ACC112 (cell line): ENCODE measurements at regions not wholly inside any gene's neighbourhood (a gene's known extent, or its start where the extent isn't known, plus 50 kb on each side); places are given as distances from the start of the nearest gene placed in this dataset.

Source experiments
- H2AFZ ChIP-seq: fragments of 200-600 bp; sonication (generic); one replicate; pipeline ENCODE4 v1.6.0; 2017; ENCODE audit warnings: antibody characterized with exemption, low read length; ENCODE audit not compliant: unreplicated experiment
- H3K27ac ChIP-seq: fragments of 200-600 bp; sonication (generic); 2 replicates; pipeline ENCODE4 v1.5.1; 2014; ENCODE audit warnings: low read depth, mild to moderate bottlenecking, antibody characterized with exemption, low read length, moderate library complexity
- H3K27me3 ChIP-seq: fragments of 200-600 bp; sonication (generic); 2 replicates; pipeline ENCODE4 v1.6.1; 2014; ENCODE audit warnings: mild to moderate bottlenecking, antibody characterized with exemption, low read length, moderate library complexity, mixed read lengths; ENCODE audit not compliant: insufficient read depth
- H3K36me3 ChIP-seq: fragments of 200-600 bp; sonication (generic); 2 replicates; pipeline ENCODE4 v1.6.1; 2016; ENCODE audit warnings: mild to moderate bottlenecking, antibody characterized with exemption, low read length, moderate library complexity, mixed read lengths; ENCODE audit not compliant: insufficient read depth
- H3K4me1 ChIP-seq: fragments of 200-600 bp; sonication (generic); one replicate; pipeline ENCODE4 v1.6.1; 2016; ENCODE audit warnings: low read length, mixed read lengths; ENCODE audit not compliant: insufficient read depth, unreplicated experiment, control insufficient read depth
- H3K4me3 ChIP-seq: fragments of 200-600 bp; sonication (generic); 2 replicates; pipeline ENCODE4 v1.5.1; 2014; ENCODE audit warnings: mild to moderate bottlenecking, low read depth, low read length
- H3K79me2 ChIP-seq: fragments of 200-600 bp; sonication (generic); one replicate; pipeline ENCODE4 v1.6.0; 2016; ENCODE audit warnings: low read length; ENCODE audit not compliant: control insufficient read depth, unreplicated experiment, insufficient read depth

DNA sequence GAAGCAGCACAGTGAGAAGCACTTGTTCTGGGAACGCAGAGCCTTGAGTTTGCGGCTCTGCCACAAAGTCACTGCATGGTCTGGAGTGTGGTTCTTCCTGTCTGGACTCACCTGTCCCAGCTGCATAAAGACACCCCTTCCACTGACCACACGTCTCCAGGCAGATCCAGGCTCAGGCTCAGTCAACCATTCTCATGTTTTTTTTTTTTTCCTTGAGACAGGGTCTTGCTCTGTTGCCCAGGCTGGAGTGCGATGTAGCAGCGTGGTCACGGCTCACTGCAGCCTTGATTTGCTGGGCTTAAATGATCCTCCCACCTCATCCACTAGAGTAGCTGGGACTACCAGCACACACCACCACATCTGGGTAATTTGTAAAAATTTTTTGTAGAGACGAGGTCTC is 102.9 kb upstream of the KLF4 start:
- no peaks in the 10 kb centered on the region for H3K4me1 ChIP-seq
- H2AFZ ChIP-seq, result no peak overlapping the region
- H3K27ac ChIP-seq, result no peak overlapping the region
- 0 out of 2 replicates have a peak, but pooled peaks cover 8% of the 10 kb centered on the region for H3K27me3 ChIP-seq
- no peak overlapping the region for H3K4me3 ChIP-seq
- H3K79me2 ChIP-seq, result no peaks in the 10 kb centered on the region
- no peaks in the 10 kb centered on the region for H3K36me3 ChIP-seq

- Histone ChIP-seq H3K36me3 (no peaks in the 10 kb centered on the region), H3K4me1 (no peaks in the 10 kb centered on the region), H3K4me3 (no peak overlapping the region), H3K79me2 (no peaks in the 10 kb centered on the region), H3K27me3 (0 out of 2 replicates have a peak, but pooled peaks cover 8% of the 10 kb centered on the region), H3K27ac (no peak overlapping the region), H2AFZ (no peak overlapping the region)
These were observed 102.2 kb upstream of the KLF4 start for GRCh38 chr9:107591781-107592180.

GRCh38 chr9:107588393-107588792 is 98.8 kb upstream of the KLF4 start:
- H3K79me2 ChIP-seq, result no peaks in the 10 kb centered on the region
- H3K4me3 ChIP-seq, result no peak overlapping the region
- no peaks in the 10 kb centered on the region for H3K4me1 ChIP-seq
- no peak overlapping the region for H3K27ac ChIP-seq
- H3K27me3 ChIP-seq, result 0 out of 2 replicates have a peak, but pooled peaks cover 2% of the 10 kb centered on the region
- no peak overlapping the region for H2AFZ ChIP-seq
- H3K36me3 ChIP-seq, result no peaks in the 10 kb centered on the region

- no peaks in the 10 kb centered on the region for H3K79me2 ChIP-seq
- H3K4me1 ChIP-seq, result no peaks in the 10 kb centered on the region
- no peak overlapping the region for H2AFZ ChIP-seq
- H3K27me3 ChIP-seq, result no peaks in the 10 kb centered on the region
- no peak overlapping the region for H3K27ac ChIP-seq
- H3K4me3 ChIP-seq, result no peak overlapping the region
- no peaks in the 10 kb centered on the region for H3K36me3 ChIP-seq
These were observed 97.8 kb upstream of the KLF4 start for GRCh38 chr9:107587191-107587963.

GRCh38 chr9:107586493-107586892 is 96.9 kb upstream of the KLF4 start:
- Histone ChIP-seq H3K4me3 (no peak overlapping the region), H3K36me3 (no peaks in the 10 kb centered on the region), H3K4me1 (no peaks in the 10 kb centered on the region), H3K27me3 (no peaks in the 10 kb centered on the region), H2AFZ (no peak overlapping the region), H3K27ac (no peak overlapping the region), H3K79me2 (no peaks in the 10 kb centered on the region)

DNA sequence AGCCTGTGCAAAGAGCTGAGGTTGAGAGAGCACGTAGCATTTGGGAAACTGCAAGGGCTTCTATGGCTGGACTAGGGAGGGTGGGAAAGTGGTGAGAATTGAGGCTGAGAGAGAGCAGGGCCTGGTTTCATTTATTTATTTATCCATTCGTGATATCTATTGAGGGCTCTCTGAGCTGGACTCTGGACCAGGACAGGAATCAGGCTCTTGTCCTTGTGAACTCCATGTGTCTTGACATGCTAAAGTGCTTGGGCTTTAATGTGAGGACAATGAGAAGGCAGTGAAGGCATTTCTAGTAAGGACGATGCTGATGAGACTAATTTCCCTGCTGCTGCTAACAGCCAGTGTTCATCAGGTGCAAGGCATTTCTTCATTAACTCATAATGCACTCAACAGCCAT is 95.9 kb upstream of the KLF4 start:
- Histone ChIP-seq H3K4me1 (no peaks in the 10 kb centered on the region), H3K4me3 (no peak overlapping the region), H3K36me3 (no peaks in the 10 kb centered on the region), H3K27ac (no peak overlapping the region), H3K27me3 (no peaks in the 10 kb centered on the region), H2AFZ (no peak overlapping the region), H3K79me2 (no peaks in the 10 kb centered on the region)

- no peak overlapping the region for H3K27ac ChIP-seq
- no peak overlapping the region for H3K4me3 ChIP-seq
- H3K4me1 ChIP-seq, result no peaks in the 10 kb centered on the region
- no peaks in the 10 kb centered on the region for H3K79me2 ChIP-seq
- no peak overlapping the region for H2AFZ ChIP-seq
- no peaks in the 10 kb centered on the region for H3K27me3 ChIP-seq
- H3K36me3 ChIP-seq, result no peaks in the 10 kb centered on the region
These were observed 95.4 kb upstream of the KLF4 start for GRCh38 chr9:107584944-107585343.

GRCh38 chr9:107584186-107584585 is 94.6 kb upstream of the KLF4 start:
- no peaks in the 10 kb centered on the region for H3K27me3 ChIP-seq
- H2AFZ ChIP-seq, result no peak overlapping the region
- H3K4me1 ChIP-seq, result no peaks in the 10 kb centered on the region
- H3K36me3 ChIP-seq, result no peaks in the 10 kb centered on the region
- H3K4me3 ChIP-seq, result no peak overlapping the region
- no peak overlapping the region for H3K27ac ChIP-seq
- no peaks in the 10 kb centered on the region for H3K79me2 ChIP-seq

DNA sequence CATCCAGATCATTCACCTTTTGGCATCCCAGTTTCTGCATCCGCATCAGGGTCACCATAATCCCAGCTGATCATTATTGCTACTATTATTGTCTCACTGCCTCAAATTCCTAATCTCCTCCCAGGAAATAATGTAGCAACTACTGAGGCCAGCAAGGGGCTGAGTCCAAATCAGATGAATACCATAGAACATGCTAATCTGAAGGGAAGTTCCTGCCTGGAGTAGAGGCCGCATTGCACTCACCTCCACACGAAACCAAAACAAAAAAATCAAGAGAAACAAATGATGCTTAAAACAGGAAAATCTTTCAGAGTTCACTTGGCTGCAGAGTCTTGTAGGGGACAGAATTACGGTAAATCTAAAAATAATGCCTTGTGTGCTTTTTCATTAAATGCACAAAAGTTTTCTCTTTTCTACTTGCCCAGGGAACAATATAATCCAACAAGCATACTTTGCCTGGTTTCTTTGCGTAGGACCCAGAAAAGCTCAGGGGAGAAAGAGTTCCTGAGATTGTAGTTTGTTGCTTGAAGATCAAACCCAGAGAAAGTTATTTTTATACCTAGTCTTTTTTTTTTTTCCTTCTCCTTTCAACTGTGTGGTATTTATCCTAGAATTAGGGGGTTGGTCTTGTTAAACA is 87.7 kb upstream of the KLF4 start:
- Histone ChIP-seq H3K27me3 (no peaks in the 10 kb centered on the region), H3K27ac (no peak overlapping the region), H3K4me3 (no peak overlapping the region), H3K36me3 (no peaks in the 10 kb centered on the region), H3K79me2 (no peaks in the 10 kb centered on the region), H2AFZ (no peak overlapping the region), H3K4me1 (no peaks in the 10 kb centered on the region)

DNA sequence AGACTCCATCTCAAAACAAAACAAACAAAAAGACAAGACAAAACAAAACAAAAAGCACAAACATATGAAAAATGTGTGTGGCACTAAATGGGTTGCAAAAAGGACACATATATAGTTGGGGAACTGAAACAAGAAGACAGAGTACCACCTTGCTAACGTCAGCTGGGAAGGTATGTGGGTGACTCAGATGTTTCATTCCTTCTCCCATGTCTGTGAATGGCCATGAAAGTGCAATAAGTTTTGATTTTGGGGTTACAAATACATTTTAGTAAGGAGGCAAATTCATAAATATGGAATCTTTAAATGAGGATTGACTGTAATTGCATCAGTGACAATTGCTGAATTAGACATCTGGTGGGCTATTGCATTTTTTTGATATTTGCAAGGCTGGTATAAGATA is 81.6 kb upstream of the KLF4 start:
- Histone ChIP-seq H3K79me2 (no peaks in the 10 kb centered on the region), H3K4me1 (peaks cover 9% of the 10 kb centered on the region), H3K4me3 (no peak overlapping the region), H3K27me3 (no peaks in the 10 kb centered on the region), H2AFZ (no peak overlapping the region), H3K36me3 (no peaks in the 10 kb centered on the region), H3K27ac (no peak overlapping the region)

DNA sequence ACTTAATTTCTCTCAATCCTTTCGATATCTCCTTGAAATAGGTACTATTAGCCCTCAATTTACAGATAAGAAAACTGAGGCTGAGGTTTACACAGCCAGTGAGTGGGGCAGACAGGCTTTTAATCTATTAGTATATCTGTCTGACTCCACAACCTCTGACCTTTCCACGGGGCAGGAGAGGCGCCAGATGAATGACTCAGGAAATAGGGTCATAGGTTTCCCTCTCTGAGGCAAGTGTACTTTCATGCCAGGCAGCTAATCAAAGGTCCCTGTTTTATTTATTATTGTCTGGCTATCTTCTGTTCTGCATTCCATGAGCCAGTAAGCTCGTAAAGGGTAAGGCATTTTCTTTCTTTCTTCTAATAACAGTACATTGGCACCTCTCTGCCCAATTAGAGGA is 79.6 kb upstream of the KLF4 start:
- Histone ChIP-seq H3K4me1 (peaks cover 9% of the 10 kb centered on the region), H3K4me3 (no peak overlapping the region), H3K27me3 (no peaks in the 10 kb centered on the region), H3K79me2 (no peaks in the 10 kb centered on the region), H3K36me3 (no peaks in the 10 kb centered on the region), H3K27ac (no peak overlapping the region), H2AFZ (peak overlapping the region; percentile 0)
